GM12891 (cell line): ENCODE measurements at regions not wholly inside any gene's neighbourhood (a gene's known extent, or its start where the extent isn't known, plus 50 kb on each side); places are given as distances from the start of the nearest gene placed in this dataset.

ENCODE experiments used
- DNase-seq: peaks from one replicate; pipeline ENCODE4 v3.0.0; 2011; ENCODE audit warnings: low spot score; ENCODE audit not compliant: insufficient read length
- FAIRE-seq: peaks from 2 replicates; lab custom pipeline; 2011; peaks lifted over from hg19 to GRCh38; lab: Jason Lieb, UNC
- PAX5 ChIP-seq: IDR thresholded peaks from 2 replicates; pipeline ENCODE4 v1.6.1; 2011; ENCODE audit warnings: low read length, moderate library complexity, mild to moderate bottlenecking; ENCODE audit not compliant: insufficient read depth, severe bottlenecking
- POLR2A ChIP-seq: IDR thresholded peaks from 2 replicates; pipeline ENCODE4 v1.6.1; 2011; ENCODE audit warnings: low read depth, low read length, control low read depth
- POLR2AphosphoS5 ChIP-seq: IDR thresholded peaks from 2 replicates; pipeline ENCODE4 v1.6.1; 2011; ENCODE audit warnings: low read depth, low read length, control low read depth
- POU2F2 ChIP-seq: IDR thresholded peaks from 2 replicates; pipeline ENCODE4 v1.6.1; 2011; ENCODE audit warnings: low read depth, mild to moderate bottlenecking, control low read depth, low read length, moderate library complexity
- SPI1 ChIP-seq: IDR thresholded peaks from 2 replicates; pipeline ENCODE4 v1.6.1; 2011; ENCODE audit warnings: low read depth, low read length, control low read depth
- TAF1 ChIP-seq: IDR thresholded peaks from 2 replicates; pipeline ENCODE4 v1.6.1; 2011; ENCODE audit warnings: low read depth, low read length, control low read depth

DNA sequence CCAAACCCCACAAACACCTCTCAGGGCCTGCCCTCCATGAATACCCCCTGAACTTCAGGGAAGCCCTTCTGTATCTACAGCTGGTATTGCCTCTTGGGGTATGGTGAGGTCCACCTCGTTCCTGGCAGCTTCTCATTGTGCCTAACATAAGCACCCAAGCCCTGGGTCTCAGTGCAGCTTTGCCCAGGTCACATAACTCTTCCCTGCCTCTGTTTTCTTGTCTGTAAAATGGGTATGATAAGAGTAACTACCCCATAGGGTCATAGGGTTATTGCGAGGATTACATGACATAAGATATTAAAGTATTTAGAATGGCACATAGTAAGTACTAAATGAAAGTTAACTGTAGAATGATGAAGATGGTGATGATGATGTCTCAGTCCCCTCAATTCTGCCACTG, 190.0 kb upstream of the PWP1 start:
- TF ChIP-seq POLR2A (no peak), SPI1 (no peak), TAF1 (no peak), POLR2AphosphoS5 (no peak), POU2F2 (no peak), PAX5 (no peak)
- FAIRE-seq (no peak), DNase-seq (no peak)

DNA sequence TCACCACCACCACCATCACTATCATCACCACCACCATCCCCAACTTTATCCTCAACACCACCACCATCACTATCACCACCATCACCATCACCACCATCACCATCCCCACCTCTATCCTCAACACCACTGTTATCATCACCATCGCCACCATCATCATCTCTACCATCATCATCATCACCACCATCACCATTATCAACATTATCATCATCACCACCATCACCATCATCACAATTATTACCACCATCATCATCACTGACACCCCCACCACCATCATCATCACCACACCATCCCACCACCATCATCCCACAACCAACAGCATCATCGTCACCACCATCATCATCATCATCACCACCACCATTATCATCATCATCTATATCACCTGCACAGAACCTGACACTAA, 188.4 kb upstream of the PWP1 start:
- TF ChIP-seq TAF1, result no peak
- TF ChIP-seq POLR2AphosphoS5, result no peak
- TF ChIP-seq PAX5, result no peak
- TF ChIP-seq SPI1, result no peak
- TF ChIP-seq POLR2A, result no peak
- TF ChIP-seq POU2F2, result no peak
- DNase-seq (no peak), FAIRE-seq (no peak)

DNA sequence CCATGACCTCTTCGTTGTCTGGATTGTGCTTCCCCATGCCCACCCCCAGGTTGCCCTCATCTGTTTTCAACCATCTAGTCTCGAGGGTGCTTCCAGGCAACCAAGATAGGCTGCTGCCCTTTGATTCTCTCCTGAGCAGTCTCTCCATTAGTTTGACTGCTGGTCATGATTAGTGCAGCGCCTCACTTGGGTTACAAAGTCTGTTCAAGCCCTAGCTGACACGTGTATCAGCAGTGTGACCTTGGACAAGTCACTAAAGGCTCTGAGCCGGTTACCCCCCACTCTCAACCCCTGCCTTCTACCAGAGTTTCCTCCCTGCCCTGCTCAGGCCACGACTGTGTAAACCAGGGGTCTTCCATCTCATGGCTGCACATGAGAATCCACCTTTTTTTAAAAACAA, 185.3 kb upstream of the PWP1 start:
- TF ChIP-seq TAF1 (no peak), POLR2A (no peak), PAX5 (no peak), SPI1 (no peak), POLR2AphosphoS5 (no peak), POU2F2 (no peak)
- FAIRE-seq (no peak), DNase-seq (no peak)

DNA sequence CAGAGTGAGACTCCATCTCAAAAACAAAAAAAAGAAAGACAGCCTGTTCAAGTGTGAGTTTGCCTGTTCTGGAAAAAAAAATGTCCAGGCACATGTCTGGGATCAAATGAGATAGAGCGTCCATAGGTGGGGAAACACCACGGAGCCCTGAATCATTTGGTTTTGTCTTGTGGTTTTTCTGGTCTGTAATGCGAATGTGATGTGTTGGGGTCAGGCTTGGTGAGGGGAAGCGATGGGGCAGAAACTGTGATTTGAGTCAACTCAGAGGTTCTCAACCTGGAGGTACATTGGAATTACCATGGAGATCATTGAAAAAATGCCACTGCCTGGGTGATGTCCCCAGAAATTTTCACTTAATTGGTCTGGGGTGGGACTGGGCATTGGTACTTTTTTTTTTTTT, 183.9 kb upstream of the PWP1 start:
- TF ChIP-seq POLR2A (no peak), TAF1 (no peak), POLR2AphosphoS5 (no peak), PAX5 (no peak), SPI1 (no peak), POU2F2 (no peak)
- FAIRE-seq (no peak), DNase-seq (no peak)

DNA sequence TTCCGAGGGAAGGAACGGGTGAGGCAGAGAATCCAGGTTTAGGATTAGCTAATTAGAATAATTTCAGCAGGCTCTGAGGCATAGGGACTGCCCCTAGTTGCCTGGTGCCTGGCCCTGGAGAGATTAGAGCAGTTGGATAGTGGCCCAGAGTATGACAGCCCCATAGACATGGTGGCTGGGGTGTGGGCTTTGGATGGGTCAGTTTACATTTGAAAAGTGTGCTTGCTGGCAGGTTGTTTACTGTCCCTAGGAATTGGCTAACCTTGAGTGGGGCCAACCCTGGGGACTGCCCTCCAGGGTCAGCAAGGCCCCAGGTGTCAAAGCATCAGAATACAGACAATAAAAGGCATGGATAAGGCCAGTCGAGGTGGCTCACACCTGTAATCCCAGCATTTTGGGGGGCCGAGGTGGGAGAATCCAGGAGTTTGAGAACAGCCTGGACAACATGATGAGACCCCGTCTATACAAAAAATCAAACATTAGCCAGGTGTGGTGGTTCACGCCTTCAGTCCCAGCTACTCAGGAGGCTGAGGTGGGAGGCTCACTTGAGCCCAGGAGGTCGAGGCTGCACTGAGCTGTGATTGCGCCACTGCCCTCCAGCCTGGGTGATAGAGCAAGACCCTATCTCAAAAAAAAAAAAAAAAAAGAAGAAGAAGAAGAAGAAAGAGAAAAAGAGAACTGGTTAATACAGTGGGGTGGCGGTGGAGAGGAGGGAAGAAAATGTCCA, 182.3 kb upstream of the PWP1 start:
- DNase-seq (no peak), FAIRE-seq (no peak)
- no peak for TF ChIP-seq POU2F2
- TF ChIP-seq PAX5, result no peak
- TF ChIP-seq TAF1, result no peak
- TF ChIP-seq SPI1, result no peak
- TF ChIP-seq POLR2A, result no peak

DNA sequence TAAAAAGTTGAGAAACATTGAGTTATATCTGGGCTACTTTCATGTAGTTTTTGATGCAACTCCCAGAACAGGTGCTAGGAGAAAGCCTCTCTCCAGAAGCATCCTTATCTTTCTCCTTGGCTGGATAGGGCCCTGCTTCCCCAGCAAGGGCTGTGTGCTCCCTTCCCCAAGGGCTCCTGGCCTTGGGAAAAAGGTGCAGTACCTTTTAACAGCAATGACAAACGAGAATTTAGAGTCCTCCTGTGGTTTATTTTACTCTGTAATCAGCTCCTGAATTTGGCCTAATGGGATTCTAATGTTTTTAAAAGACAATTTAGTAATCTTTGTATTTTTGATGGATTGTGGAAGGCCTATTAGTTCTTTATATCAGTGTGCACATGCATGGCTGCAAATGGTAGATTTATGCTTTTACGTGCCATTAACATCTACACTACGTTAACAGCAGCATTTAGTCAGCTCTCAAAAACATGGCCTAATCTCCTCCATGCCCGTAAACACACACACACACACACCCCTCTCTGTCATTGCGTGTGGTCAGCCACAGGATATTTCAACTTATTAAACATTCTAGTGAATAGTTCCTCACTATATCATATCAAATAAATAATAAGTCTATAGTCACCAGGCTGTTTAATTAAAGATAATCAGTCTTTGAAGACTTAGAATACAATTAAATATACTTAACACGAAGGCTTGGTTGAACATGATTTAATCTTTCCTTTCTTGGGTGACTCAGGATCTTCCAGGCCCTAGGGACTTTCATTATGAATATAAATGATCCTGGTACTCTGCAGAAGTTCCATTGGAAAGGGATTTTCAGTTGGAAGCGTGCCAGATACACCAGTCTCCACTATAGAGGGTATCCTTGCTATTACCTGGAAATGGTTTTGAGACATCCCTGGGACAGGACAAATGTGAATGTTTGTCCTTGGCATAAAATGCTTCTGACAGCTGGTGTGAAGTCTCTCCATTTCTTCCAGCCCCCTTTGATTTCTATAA, 181.4 kb upstream of the PWP1 start:
- TF ChIP-seq SPI1 (no peak), POU2F2 (no peak)
- FAIRE-seq (no peak), DNase-seq (no peak)

DNA sequence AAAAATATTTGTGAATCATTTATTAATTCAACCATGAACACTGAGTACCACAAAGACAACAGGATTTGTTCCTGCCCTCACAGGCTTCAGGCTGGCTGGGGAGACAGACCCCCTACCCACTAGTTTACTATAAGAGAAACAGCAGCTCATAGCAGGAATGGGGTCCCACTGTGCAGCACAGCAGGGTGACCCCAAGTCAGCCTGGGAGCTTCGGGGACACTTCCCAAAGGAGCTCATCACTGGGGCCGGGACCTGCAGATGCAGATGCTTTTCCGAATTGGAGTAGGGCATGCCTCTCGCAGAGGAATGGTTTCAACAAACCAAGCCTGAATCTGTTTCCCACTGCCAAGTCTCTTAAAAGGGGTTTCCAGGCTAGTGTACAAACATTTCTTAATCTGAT, 176.2 kb upstream of the PWP1 start:
- no peak for TF ChIP-seq POLR2A
- no peak for TF ChIP-seq POU2F2
- TF ChIP-seq POLR2AphosphoS5, result no peak
- no peak for TF ChIP-seq SPI1
- TF ChIP-seq PAX5, result no peak
- no peak for TF ChIP-seq TAF1
- DNase-seq, result no peak
- no peak for FAIRE-seq

DNA sequence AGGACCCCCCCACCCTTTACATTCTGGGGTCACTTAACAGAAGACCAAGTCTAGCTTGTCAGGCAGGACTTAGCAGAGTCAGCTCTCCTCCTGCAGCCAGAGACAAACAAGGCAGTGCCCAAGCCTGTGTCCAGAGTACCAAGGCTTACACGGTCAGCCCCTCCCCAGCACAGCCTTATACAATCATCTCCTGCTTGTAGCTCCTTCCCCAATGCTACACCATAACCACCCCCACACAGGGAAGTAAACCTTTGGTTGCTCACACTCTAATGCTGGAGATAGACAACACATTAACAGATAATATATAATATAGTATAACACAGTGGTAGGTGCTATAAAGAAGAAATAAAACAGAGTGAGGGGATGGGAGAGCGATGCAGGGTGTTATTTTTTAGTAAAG, 175.4 kb upstream of the PWP1 start:
- DNase-seq, result no peak
- FAIRE-seq, result no peak
- no peak for TF ChIP-seq POLR2A
- no peak for TF ChIP-seq POLR2AphosphoS5
- no peak for TF ChIP-seq POU2F2
- TF ChIP-seq PAX5, result no peak
- no peak for TF ChIP-seq SPI1
- TF ChIP-seq TAF1, result no peak

DNA sequence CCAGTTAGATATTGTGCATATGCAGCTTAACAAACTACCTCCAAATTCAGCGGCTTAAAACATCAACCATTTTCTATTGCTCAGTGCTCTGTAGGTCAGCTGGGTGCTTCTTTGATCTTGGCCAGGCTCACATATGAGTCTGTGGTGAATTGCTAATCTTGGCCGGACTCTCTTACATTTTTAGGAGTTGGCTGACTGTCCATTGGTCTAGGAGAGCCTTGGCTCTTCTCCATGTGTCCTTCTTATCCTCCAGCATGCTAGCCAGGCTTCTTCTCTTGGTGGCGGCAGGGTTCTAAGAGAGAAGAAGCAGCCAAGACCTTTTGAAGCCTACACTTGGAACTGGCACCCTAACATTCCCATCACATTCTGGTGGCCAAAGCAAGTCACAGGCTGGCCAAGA, 174.3 kb upstream of the PWP1 start:
- DNase-seq (no peak), FAIRE-seq (no peak)
- TF ChIP-seq TAF1 (no peak), POLR2A (no peak), PAX5 (no peak)

DNA sequence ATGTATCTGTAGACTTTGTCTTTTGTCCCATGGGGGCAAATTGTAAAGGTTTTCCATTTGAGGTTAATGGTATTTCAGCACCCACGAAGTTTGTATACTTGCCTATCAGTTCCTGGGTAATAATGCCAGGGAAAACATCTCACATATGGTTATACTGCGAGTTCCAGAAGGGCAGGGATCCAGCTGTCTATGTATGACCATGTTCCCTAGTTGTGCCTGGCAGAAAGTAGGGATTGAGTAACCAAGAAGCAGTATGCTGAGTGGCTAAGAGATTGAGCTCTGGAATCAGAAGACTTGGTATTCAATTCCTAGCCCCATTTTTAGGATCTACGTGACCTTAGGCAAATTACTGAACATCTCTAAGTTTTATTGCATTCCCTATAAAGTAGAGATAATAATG, 173.2 kb upstream of the PWP1 start:
- DNase-seq (no peak), FAIRE-seq (no peak)
- TF ChIP-seq PAX5 (no peak), POU2F2 (no peak)
